PC-3 (cell line): ENCODE measurements at regions not wholly inside any gene's neighbourhood (a gene's known extent, or its start where the extent isn't known, plus 50 kb on each side); places are given as distances from the start of the nearest gene placed in this dataset.

Experiments
- EZH2 ChIP-seq: fragments of 300-600 bp; sonication (generic); IDR thresholded peaks from one replicate; pipeline ENCODE4 v1.6.1; 2017; ENCODE audit warnings: antibody characterized with exemption, mild to moderate bottlenecking, low read length; ENCODE audit not compliant: unreplicated experiment
- EZH2phosphoT487 ChIP-seq: fragments of 300-600 bp; sonication (generic); IDR thresholded peaks from 2 replicates; pipeline ENCODE4 v1.6.1; 2018; ENCODE audit warnings: mild to moderate bottlenecking, antibody characterized with exemption, low read length, borderline replicate concordance
- TF ChIP-seq, protein P1 (sequence below): fragments of 300-600 bp; sonication (generic); conservative IDR thresholded peaks from 2 replicates; pipeline ENCODE4 v1.5.1; 2017; ENCODE audit warnings: antibody characterized with exemption, low read depth, mild to moderate bottlenecking, low read length

DNA sequence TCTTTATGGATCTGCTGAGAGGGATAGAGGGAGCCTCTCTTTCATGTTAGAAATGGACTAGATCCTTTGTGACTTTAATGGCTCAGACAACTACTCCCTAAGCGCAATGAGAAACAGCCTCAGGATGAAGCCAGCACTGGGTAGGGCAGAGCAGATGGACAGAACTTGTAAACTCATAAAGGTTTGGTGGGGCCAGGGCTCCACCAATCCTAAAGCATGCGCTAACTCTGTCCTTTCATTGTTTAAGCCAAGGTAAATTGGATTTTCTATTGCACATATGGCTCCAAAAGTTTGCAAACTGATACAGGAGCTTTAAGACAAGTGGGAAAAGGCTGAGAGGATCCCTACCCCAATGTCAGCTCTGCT lies 178.1 kb upstream of the MEOX2 start:
- TF ChIP-seq, protein P1, sequence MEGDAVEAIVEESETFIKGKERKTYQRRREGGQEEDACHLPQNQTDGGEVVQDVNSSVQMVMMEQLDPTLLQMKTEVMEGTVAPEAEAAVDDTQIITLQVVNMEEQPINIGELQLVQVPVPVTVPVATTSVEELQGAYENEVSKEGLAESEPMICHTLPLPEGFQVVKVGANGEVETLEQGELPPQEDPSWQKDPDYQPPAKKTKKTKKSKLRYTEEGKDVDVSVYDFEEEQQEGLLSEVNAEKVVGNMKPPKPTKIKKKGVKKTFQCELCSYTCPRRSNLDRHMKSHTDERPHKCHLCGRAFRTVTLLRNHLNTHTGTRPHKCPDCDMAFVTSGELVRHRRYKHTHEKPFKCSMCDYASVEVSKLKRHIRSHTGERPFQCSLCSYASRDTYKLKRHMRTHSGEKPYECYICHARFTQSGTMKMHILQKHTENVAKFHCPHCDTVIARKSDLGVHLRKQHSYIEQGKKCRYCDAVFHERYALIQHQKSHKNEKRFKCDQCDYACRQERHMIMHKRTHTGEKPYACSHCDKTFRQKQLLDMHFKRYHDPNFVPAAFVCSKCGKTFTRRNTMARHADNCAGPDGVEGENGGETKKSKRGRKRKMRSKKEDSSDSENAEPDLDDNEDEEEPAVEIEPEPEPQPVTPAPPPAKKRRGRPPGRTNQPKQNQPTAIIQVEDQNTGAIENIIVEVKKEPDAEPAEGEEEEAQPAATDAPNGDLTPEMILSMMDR, result no peak
- no peak for TF ChIP-seq EZH2
- TF ChIP-seq EZH2phosphoT487, result no peak
